ENCODE measurements at regions not wholly inside any gene's neighbourhood (a gene's known extent, or its start where the extent isn't known, plus 50 kb on each side); places are given as distances from the start of the nearest gene placed in this dataset.

DNA sequence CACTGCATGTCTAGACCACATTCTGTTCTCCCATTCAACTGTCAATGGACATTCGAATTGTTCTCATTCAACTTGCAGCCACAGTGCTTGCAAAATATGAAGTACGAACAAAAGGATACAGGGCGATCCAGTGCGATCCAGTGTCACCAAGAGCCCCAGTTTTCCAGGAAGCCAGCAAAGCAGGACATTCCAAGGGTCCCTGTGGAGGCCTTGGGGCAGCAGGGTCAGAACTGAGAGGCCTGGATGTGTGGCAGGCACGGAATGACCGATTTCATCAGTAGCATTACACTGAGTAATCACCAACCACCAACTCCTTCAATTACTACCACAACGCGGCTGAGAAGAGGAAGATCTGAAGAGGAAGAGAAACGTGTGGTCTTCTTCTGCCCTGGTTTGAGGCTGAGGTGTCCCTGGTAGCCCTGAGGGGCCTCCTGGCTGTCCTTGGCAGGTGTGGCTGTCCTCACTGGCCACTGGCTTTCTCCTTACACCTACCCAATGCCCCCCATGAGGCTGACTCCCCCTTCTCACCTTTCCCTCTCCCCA is 172.7 kb upstream of the FHL2 start:
- DNase-seq (ENCODE audit: low read depth in 3 of 3) = no peak

DNA sequence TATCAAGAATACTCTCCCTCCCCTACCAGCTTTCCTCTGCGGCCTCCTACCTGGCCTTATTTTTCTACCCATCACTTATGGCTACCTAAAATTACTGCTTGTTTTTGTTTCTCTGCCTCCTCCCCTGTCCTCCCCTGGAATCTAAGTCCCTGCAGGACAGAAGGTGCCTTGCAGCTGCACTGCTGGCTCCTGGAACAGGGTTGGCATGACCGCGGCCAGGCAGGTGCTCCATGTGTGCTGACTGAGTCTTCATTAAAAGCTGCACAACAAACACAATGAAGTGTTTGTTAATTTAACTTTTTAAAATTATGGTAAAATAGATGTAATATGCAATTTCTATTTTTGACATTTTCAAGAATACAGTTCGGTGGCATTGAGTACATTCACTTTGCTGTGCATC is 171.9 kb upstream of the FHL2 start:
- no peak for DNase-seq (ENCODE audit: low read depth in 3 of 3)

GRCh38 chr2:105570326-105570725 is 171.5 kb upstream of the FHL2 start:
- DNase-seq (ENCODE audit: low read depth in 3 of 3) = no peak

DNA sequence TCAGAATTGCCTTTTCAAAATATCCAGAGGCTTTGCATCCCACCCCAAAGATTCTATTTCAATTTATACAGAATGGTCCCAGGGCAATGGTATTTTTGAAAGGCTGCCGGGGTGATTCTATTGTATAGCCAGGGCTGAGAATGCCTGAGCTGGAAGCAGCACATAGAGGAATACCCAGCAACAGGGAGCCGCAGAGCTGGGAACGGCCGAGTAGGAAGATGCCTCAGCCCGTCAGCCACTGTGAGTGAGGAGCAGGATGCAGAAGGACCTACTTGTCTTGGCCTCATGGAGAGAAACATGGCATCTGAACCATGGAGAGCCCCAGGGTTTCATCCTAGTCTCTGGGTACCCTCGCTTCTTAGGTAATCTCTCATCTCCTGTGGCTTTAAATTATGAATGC is 170.8 kb upstream of the FHL2 start:
- DNase-seq (ENCODE audit: low read depth in 3 of 3) = no peak

GRCh38 chr2:105567996-105568494 is 169.2 kb upstream of the FHL2 start:
- no peak for DNase-seq (ENCODE audit: low read depth in 3 of 3)

GRCh38 chr2:105563000-105563719 is 164.3 kb upstream of the FHL2 start:
- DNase-seq (ENCODE audit: low read depth in 3 of 3) = no peak

- no peak for DNase-seq (ENCODE audit: low read depth in 3 of 3)
Observed at GRCh38 chr2:105561401-105561800, 162.6 kb upstream of the FHL2 start.

GRCh38 chr2:105560157-105560556 is 161.3 kb upstream of the FHL2 start:
- no peak for DNase-seq (ENCODE audit: low read depth in 3 of 3)

DNA sequence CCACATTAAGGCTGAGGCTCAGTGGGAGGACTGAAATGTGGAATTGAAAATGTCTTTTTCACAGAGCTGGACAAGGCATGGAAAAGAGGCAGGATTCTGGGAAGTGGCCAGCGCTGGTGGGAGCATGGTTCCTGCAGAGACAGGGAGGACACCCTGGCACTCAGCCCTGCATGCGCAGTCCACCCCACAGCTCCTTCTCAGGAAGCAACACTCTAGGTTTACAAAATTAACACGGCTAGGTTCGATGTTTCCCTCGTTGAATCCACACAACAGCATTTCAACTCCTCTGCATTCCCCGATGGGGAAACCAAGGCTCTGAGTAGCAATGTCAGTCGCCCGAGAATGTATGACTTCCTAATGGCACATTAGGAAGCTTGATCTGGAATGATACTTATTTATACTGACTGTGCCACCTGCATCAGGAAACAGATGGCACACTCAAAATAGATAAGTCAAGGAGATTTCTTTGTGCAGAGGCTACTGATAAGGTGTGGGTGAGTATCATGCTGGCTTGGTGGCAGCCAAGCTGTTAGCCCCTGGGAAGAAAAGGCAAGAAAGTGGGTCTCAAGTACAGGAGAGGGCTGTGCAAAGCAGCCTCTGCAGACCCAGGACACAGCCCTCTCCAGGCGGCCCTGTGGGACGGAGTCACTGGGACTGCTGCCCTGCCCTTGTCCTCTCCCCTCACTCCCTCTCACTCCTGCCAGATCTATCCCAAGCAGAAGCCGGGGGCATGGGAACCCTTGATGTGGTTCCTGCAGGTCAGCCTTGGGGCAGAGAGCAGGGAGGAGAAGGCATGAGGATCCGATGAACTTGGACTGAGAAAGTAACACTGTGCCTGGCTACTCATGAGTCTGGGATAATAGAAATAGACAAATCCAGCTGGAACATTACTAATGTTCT is 158.4 kb upstream of the FHL2 start:
- DNase-seq (ENCODE audit: low read depth in 3 of 3) = no peak

GRCh38 chr2:105556366-105556765 is 157.5 kb upstream of the FHL2 start:
- no peak for DNase-seq (ENCODE audit: low read depth in 3 of 3)

GRCh38 chr2:105554235-105554634 is 155.4 kb upstream of the FHL2 start:
- DNase-seq (ENCODE audit: low read depth in 3 of 3) = no peak

DNA sequence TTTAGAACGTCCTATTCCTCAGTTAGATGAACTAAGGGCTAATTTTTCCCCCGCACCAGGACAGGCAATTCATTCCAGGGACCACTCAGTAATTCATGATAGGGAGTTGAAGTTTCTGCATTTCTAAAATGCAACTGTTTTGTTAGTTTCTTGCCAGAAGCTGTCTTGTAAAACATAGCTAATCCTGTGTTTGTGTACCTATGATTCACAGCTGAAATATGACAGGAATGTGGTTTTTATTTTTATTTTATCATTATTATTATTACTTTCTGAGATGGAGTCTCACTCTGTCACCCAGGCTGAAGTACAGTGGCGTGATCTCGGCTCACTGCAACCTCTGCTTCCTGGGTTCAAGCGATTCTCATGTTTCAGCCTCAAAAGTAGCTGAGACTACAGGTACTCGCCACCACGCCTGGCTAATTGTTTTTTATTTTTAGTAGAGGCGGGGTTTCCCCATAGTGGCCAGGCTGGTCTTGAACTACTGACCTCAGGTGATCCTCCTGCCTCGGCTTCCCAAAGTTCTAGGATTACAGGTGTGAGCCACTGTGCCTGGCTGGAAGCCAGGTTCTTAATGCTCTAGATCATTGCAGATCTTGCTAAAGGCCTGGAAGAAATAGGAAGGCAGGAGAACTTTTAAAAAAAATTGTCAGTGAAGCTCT is 154.8 kb upstream of the FHL2 start:
- no peak for DNase-seq (ENCODE audit: low read depth in 3 of 3)

- DNase-seq (ENCODE audit: low read depth in 3 of 3) = no peak
Observed at GRCh38 chr2:105546628-105546974, 147.8 kb upstream of the FHL2 start.

GRCh38 chr2:105545730-105546627 is 147.1 kb upstream of the FHL2 start:
- DNase-seq (ENCODE audit: low read depth in 3 of 3) = peak; percentile 35 to 39 (median 36)

DNA sequence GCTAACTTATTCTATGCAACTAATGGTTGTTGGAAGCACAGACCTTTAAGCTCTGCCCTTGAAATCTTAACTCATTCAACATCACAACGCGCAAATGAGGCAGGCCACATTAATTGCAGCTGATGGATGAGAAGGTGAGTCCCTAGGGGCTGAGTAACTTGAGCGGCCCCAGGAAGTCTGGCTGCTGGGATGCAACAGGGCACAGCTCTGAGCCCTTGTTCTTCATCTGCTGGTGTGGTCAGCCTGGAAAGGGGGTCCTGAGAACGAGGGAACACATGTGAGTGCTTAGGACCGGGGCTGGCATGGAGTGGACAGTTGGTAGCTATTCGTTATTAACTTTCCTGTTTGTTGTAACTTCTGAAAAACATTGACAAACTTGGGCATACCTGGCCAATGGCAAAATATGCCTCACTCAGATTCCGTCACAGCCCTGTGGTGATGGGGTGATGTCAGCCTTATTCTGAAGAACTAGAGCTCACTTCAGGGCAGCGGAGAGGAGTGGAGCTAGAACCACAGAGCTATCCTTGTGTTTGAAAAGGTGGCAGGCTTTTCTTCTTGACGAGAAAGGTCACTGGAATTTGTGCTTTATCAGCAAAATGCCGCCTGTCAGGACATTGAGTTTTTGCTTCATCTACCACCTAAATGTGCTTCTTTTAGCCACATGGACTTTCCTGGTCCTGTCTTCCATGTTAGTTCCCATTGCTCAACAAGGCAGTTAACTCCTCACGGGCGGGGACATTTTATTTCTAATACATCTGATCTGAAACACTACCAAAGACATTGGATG is 145.9 kb upstream of the FHL2 start:
- no peak for DNase-seq (ENCODE audit: low read depth in 3 of 3)

GRCh38 chr2:105541189-105542050 is 142.6 kb upstream of the FHL2 start:
- no peak for DNase-seq (ENCODE audit: low read depth in 3 of 3)

DNA sequence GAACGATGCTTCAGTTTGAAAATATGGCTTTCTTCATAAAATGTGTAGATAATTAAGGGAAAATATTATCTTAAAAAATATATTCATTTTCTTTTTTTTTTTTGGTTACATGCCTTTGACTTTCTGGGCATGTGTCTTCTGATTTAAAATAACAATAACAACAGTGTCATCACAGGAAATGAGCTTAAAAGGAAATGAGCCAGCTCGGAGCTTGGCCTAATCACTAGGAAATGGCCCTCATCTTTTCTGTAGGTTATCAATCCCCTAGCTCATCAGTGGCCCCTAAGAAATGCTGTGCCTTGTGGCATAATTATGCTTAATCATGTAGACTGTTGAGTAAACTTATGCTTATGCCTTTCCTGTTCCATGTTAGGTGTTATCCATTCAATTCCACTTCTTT is 141.8 kb upstream of the FHL2 start:
- DNase-seq (ENCODE audit: low read depth in 3 of 3) = no peak

GRCh38 chr2:105539331-105539730 is 140.5 kb upstream of the FHL2 start:
- DNase-seq (ENCODE audit: low read depth in 3 of 3) = no peak

GRCh38 chr2:105538840-105539239 is 140.0 kb upstream of the FHL2 start:
- DNase-seq (ENCODE audit: low read depth in 3 of 3) = no peak
